GM21619 (cell line): ENCODE measurements at regions not wholly inside any gene's neighbourhood (a gene's known extent, or its start where the extent isn't known, plus 50 kb on each side); places are given as distances from the start of the nearest gene placed in this dataset.

Experiments used
- ATAC-seq: cut with Tn5 transposase; IDR thresholded peaks from one replicate; pipeline ENCODE4 v1.9.1; 2021; ENCODE audit not compliant: unreplicated experiment

GRCh38 chr6:14969126-14969525, 276.7 kb upstream of the JARID2 start:
- no peak for ATAC-seq

- ATAC-seq: no peak
Observed at GRCh38 chr6:14972379-14973067, 273.3 kb upstream of the JARID2 start.

- no peak for ATAC-seq
Observed at GRCh38 chr6:14974372-14974771, 271.5 kb upstream of the JARID2 start.

GRCh38 chr6:14974792-14975470, 270.9 kb upstream of the JARID2 start:
- ATAC-seq: no peak

GRCh38 chr6:14975471-14975817, 270.4 kb upstream of the JARID2 start:
- no peak for ATAC-seq

GRCh38 chr6:14977747-14978382, 268.0 kb upstream of the JARID2 start:
- no peak for ATAC-seq

- no peak for ATAC-seq
Observed at GRCh38 chr6:14981960-14982359, 263.9 kb upstream of the JARID2 start.

GRCh38 chr6:14983599-14984518, 262.0 kb upstream of the JARID2 start:
- no peak for ATAC-seq

- no peak for ATAC-seq
Observed at GRCh38 chr6:14984519-14984853, 261.4 kb upstream of the JARID2 start.

GRCh38 chr6:14985366-14985765, 260.5 kb upstream of the JARID2 start:
- ATAC-seq: no peak

GRCh38 chr6:14986370-14986769, 259.5 kb upstream of the JARID2 start:
- ATAC-seq: no peak

GRCh38 chr6:14987490-14987889, 258.4 kb upstream of the JARID2 start:
- no peak for ATAC-seq

GRCh38 chr6:14992382-14992781, 253.5 kb upstream of the JARID2 start:
- ATAC-seq: no peak

- no peak for ATAC-seq
Observed at GRCh38 chr6:14995208-14995607, 250.7 kb upstream of the JARID2 start.

GRCh38 chr6:14995966-14996602, 249.8 kb upstream of the JARID2 start:
- ATAC-seq: no peak

GRCh38 chr6:14996892-14997291, 249.0 kb upstream of the JARID2 start:
- no peak for ATAC-seq

- ATAC-seq: no peak
Observed at GRCh38 chr6:14997507-14997906, 248.4 kb upstream of the JARID2 start.

- ATAC-seq: no peak
Observed at GRCh38 chr6:14999106-14999505, 246.8 kb upstream of the JARID2 start.

- ATAC-seq: no peak
Observed at GRCh38 chr6:15001326-15001910, 244.5 kb upstream of the JARID2 start.

- no peak for ATAC-seq
Observed at GRCh38 chr6:15008269-15008668, 237.6 kb upstream of the JARID2 start.

- no peak for ATAC-seq
Observed at GRCh38 chr6:15014958-15015357, 230.9 kb upstream of the JARID2 start.
